ENCODE measurements at regions not wholly inside any gene's neighbourhood (a gene's known extent, or its start where the extent isn't known, plus 50 kb on each side); places are given as distances from the start of the nearest gene placed in this dataset.

DNA sequence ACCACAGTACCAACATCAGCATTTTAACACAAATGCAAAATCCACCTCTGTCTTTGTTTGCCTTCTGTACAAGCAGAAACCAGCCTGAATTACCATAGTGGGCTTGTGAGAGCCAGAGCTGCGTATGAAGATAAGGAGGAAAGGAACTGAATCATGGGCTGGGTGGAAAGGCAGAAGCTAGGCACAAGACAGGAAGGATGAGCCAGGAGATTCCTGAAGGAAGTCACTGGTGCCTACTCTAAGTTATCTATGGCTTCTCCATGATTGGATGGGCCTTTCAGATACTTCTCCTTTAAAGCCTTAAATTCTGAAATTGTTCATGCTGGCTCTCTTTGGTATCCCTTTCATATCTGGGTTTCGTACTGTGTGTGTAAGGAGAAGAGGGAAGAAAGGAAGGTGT lies 140.6 kb downstream of the LCA5 start:
- TF ChIP-seq, protein P1, sequence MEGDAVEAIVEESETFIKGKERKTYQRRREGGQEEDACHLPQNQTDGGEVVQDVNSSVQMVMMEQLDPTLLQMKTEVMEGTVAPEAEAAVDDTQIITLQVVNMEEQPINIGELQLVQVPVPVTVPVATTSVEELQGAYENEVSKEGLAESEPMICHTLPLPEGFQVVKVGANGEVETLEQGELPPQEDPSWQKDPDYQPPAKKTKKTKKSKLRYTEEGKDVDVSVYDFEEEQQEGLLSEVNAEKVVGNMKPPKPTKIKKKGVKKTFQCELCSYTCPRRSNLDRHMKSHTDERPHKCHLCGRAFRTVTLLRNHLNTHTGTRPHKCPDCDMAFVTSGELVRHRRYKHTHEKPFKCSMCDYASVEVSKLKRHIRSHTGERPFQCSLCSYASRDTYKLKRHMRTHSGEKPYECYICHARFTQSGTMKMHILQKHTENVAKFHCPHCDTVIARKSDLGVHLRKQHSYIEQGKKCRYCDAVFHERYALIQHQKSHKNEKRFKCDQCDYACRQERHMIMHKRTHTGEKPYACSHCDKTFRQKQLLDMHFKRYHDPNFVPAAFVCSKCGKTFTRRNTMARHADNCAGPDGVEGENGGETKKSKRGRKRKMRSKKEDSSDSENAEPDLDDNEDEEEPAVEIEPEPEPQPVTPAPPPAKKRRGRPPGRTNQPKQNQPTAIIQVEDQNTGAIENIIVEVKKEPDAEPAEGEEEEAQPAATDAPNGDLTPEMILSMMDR (conservative IDR thresholded peaks at IDR 0.05; ENCODE audit: control insufficient read depth, insufficient read depth, low read depth, low read length): no peak
- no peak overlapping the region for H3K4me3 ChIP-seq (ENCODE audit: control insufficient read depth, low read depth, low read length)
- DNase-seq (ENCODE audit: low read depth): no peak

DNA sequence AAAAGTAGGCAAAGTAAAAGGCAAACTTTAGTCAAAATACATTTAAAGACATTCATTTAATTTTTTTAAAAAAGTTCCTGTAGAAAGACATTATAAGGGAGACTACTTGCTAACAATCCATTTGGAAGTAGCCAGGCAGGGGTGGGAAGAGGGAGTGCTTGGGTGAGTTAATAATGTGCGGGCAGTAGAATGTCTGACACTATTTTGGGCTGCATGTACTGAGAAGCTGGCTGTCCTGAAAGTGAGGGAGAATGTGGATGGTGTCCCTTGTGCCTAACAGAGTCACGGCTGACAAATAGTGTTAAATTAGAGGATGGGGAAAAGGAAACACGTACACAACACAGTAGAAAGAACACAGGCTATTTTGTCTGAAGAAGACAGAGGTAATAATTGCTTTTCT lies 142.5 kb downstream of the LCA5 start:
- TF ChIP-seq, protein P1 (conservative IDR thresholded peaks at IDR 0.05; ENCODE audit: control insufficient read depth, insufficient read depth, low read depth, low read length): no peak
- DNase-seq (ENCODE audit: low read depth): no peak
- no peak overlapping the region for H3K4me3 ChIP-seq (ENCODE audit: control insufficient read depth, low read depth, low read length)

DNA sequence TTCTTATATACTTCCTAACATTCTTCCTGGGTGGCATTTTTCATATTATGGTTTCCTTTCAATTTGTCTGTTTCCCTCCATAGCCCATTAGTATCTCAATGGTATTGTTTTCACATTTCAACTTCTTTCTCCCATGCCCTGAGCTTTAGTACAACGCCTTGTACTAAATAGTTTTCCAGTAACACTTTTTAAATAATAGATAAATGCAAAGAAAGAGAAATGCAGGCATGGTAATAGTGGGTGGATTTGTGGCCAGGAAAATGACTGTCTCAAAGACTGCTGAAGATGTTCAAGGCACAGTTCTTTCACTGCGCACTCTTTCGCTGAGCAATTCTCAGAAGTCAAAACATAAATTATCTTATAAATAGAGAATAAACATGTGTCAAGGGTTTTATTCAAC lies 145.1 kb downstream of the LCA5 start:
- no peak for DNase-seq (ENCODE audit: low read depth)
- TF ChIP-seq, protein P1 (conservative IDR thresholded peaks at IDR 0.05; ENCODE audit: control insufficient read depth, insufficient read depth, low read depth, low read length): no peak
- no peak overlapping the region for H3K4me3 ChIP-seq (ENCODE audit: control insufficient read depth, low read depth, low read length)

- H3K4me3 ChIP-seq (ENCODE audit: control insufficient read depth, low read depth, low read length): no peak overlapping the region
- DNase-seq (ENCODE audit: low read depth): no peak
- TF ChIP-seq, protein P1 (conservative IDR thresholded peaks at IDR 0.05; ENCODE audit: control insufficient read depth, insufficient read depth, low read depth, low read length): no peak
These were observed 145.8 kb downstream of the LCA5 start for GRCh38 chr6:79391480-79391879.

- TF ChIP-seq, protein P1 (conservative IDR thresholded peaks at IDR 0.05; ENCODE audit: control insufficient read depth, insufficient read depth, low read depth, low read length): no peak
- H3K4me3 ChIP-seq (ENCODE audit: control insufficient read depth, low read depth, low read length): no peak overlapping the region
- DNase-seq (ENCODE audit: low read depth): peak; percentile 41
These were observed 151.3 kb downstream of the LCA5 start for GRCh38 chr6:79385893-79386292.

- DNase-seq (ENCODE audit: low read depth): peak; percentile 41
- TF ChIP-seq, protein P1 (conservative IDR thresholded peaks at IDR 0.05; ENCODE audit: control insufficient read depth, insufficient read depth, low read depth, low read length): no peak
- no peak overlapping the region for H3K4me3 ChIP-seq (ENCODE audit: control insufficient read depth, low read depth, low read length)
These were observed 150.9 kb upstream of the HMGN3 start for GRCh38 chr6:79385333-79385732.

- peak; percentile 33 for DNase-seq (ENCODE audit: low read depth)
- TF ChIP-seq, protein P1 (conservative IDR thresholded peaks at IDR 0.05; ENCODE audit: control insufficient read depth, insufficient read depth, low read depth, low read length): no peak
- H3K4me3 ChIP-seq (ENCODE audit: control insufficient read depth, low read depth, low read length): no peak overlapping the region
These were observed 150.4 kb upstream of the HMGN3 start for GRCh38 chr6:79384845-79385244.

Measured in fibroblast of mammary gland (primary cell).